ENCODE measurements at regions not wholly inside any gene's neighbourhood (a gene's known extent, or its start where the extent isn't known, plus 50 kb on each side); places are given as distances from the start of the nearest gene placed in this dataset.

- no peak for TF ChIP-seq CTCF (IDR thresholded peaks at IDR 0.05)
- no peak for TF ChIP-seq POLR2A (IDR thresholded peaks at IDR 0.05)
- H3K4me1 ChIP-seq = no peaks in the 10 kb centered on the region
- H3K36me3 ChIP-seq (ENCODE audit: low read depth, missing control alignments) = no peaks in the 10 kb centered on the region
- no peaks in the 10 kb centered on the region for H3K27me3 ChIP-seq
- intact Hi-C loops (cut with DNase I; ENCODE audit: low total_unique reads) = no loop called here
- WGBS, 2 donors = 61 to 65% methylated on average over 2 of the region's 2 CpGs
- no peaks in the 10 kb centered on the region for H3K9me3 ChIP-seq
- no peak overlapping the region for H3K4me3 ChIP-seq
- no peak for DNase-seq
- no peak overlapping the region for H3K27ac ChIP-seq
Observed at GRCh38 chr2:47675196-47675825, 104.5 kb upstream of the KCNK12 start.

GRCh38 chr2:47666332-47666731 is 95.5 kb upstream of the KCNK12 start:
- no peaks in the 10 kb centered on the region for H3K9me3 ChIP-seq
- DNase-seq = no peak
- intact Hi-C loops (cut with DNase I; ENCODE audit: low total_unique reads) = no loop called here
- no peak overlapping the region for H3K27ac ChIP-seq
- no peaks in the 10 kb centered on the region for H3K4me1 ChIP-seq
- H3K27me3 ChIP-seq = no peaks in the 10 kb centered on the region
- no peak for TF ChIP-seq POLR2A (IDR thresholded peaks at IDR 0.05)
- H3K36me3 ChIP-seq (ENCODE audit: low read depth, missing control alignments) = no peaks in the 10 kb centered on the region
- no peak overlapping the region for H3K4me3 ChIP-seq

GRCh38 chr2:47664817-47665216 is 94.0 kb upstream of the KCNK12 start:
- DNase-seq = no peak
- Histone ChIP-seq H3K27ac (no peak overlapping the region), H3K9me3 (no peaks in the 10 kb centered on the region), H3K4me1 (no peaks in the 10 kb centered on the region), H3K4me3 (no peak overlapping the region), H3K36me3 (ENCODE audit: low read depth, missing control alignments) (no peaks in the 10 kb centered on the region), H3K27me3 (no peaks in the 10 kb centered on the region)
- no peak for TF ChIP-seq CTCF (IDR thresholded peaks at IDR 0.05)
- TF ChIP-seq POLR2A (IDR thresholded peaks at IDR 0.05) = no peak
- intact Hi-C loops (cut with DNase I; ENCODE audit: low total_unique reads) = no loop called here
- 73 to 80% methylated on average over 7 of the region's 7 CpGs for WGBS, 2 donors

GRCh38 chr2:47662552-47662951 is 91.8 kb upstream of the KCNK12 start:
- TF ChIP-seq POLR2A (IDR thresholded peaks at IDR 0.05) (no peak), CTCF (IDR thresholded peaks at IDR 0.05) (no peak)

GRCh38 chr2:47661310-47661709 is 90.5 kb upstream of the KCNK12 start:
- intact Hi-C loops (cut with DNase I; ENCODE audit: low total_unique reads) = no loop called here
- Histone ChIP-seq H3K27ac (no peak overlapping the region), H3K4me3 (no peak overlapping the region), H3K27me3 (no peaks in the 10 kb centered on the region), H3K9me3 (no peaks in the 10 kb centered on the region), H3K4me1 (no peaks in the 10 kb centered on the region), H3K36me3 (ENCODE audit: low read depth, missing control alignments) (no peaks in the 10 kb centered on the region)
- WGBS, 2 donors = 95 to 97% methylated on average over 6 of the region's 6 CpGs
- TF ChIP-seq CTCF (IDR thresholded peaks at IDR 0.05) (no peak), POLR2A (IDR thresholded peaks at IDR 0.05) (no peak)
- DNase-seq = no peak

More at GRCh38 chr2:47662552-47662951, 91.8 kb upstream of the KCNK12 start:
- no peak overlapping the region for H3K4me3 ChIP-seq
- intact Hi-C loops (cut with DNase I; ENCODE audit: low total_unique reads) = no loop called here
- WGBS, 2 donors = 63 to 69% methylated on average over 1 of the region's 1 CpG
- H3K4me1 ChIP-seq = no peaks in the 10 kb centered on the region
- H3K36me3 ChIP-seq (ENCODE audit: low read depth, missing control alignments) = no peaks in the 10 kb centered on the region
- H3K9me3 ChIP-seq = no peaks in the 10 kb centered on the region
- DNase-seq = no peak
- no peaks in the 10 kb centered on the region for H3K27me3 ChIP-seq
- H3K27ac ChIP-seq = no peak overlapping the region

Measured in testis (tissue), 2 donors.